Retinal pigment epithelial cell (primary cell): ENCODE measurements at regions not wholly inside any gene's neighbourhood (a gene's known extent, or its start where the extent isn't known, plus 50 kb on each side); places are given as distances from the start of the nearest gene placed in this dataset.

Source experiments
- DNase-seq: peaks from one replicate; pipeline ENCODE4 v3.0.0-alpha.2; 2010; ENCODE audit warnings: low read depth
- H3K4me3 ChIP-seq: 2 replicates; pipeline ENCODE4 v1.5.1; 2011; ENCODE audit warnings: mild to moderate bottlenecking, low read length, control low read depth, moderate library complexity
- TF ChIP-seq, protein P1 (sequence below): conservative IDR thresholded peaks from 2 replicates; pipeline ENCODE4 v1.5.1; 2011; ENCODE audit warnings: low read depth, low read length, control low read depth, inconsistent platforms

DNA sequence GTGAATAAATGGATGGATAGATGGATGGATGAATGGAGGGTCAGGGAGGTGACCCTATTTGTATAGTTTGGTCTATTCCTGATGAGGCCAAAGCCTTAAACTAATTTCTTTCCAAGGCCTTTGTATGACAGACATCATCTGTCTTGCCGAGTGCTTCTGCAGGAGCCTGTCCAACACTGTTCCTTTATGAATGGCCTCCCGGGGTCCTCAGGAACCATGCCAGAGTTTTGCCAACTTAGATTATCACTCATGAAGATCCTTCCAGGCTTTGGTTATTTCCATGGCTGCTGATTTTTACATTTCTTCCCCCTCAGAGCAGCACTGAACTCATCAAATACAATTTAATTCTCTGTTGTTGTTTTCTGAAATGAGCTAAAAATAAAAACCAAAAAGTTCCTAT lies 133.0 kb upstream of the SOX2 start:
- TF ChIP-seq, protein P1, sequence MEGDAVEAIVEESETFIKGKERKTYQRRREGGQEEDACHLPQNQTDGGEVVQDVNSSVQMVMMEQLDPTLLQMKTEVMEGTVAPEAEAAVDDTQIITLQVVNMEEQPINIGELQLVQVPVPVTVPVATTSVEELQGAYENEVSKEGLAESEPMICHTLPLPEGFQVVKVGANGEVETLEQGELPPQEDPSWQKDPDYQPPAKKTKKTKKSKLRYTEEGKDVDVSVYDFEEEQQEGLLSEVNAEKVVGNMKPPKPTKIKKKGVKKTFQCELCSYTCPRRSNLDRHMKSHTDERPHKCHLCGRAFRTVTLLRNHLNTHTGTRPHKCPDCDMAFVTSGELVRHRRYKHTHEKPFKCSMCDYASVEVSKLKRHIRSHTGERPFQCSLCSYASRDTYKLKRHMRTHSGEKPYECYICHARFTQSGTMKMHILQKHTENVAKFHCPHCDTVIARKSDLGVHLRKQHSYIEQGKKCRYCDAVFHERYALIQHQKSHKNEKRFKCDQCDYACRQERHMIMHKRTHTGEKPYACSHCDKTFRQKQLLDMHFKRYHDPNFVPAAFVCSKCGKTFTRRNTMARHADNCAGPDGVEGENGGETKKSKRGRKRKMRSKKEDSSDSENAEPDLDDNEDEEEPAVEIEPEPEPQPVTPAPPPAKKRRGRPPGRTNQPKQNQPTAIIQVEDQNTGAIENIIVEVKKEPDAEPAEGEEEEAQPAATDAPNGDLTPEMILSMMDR = no peak
- no peak for DNase-seq
- no peak overlapping the region for H3K4me3 ChIP-seq

- no peak overlapping the region for H3K4me3 ChIP-seq
- TF ChIP-seq, protein P1 = no peak
- DNase-seq = no peak
Measured at GRCh38 chr3:181572432-181572831, 139.3 kb upstream of the SOX2 start.

- TF ChIP-seq, protein P1 = no peak
- DNase-seq = no peak
- no peak overlapping the region for H3K4me3 ChIP-seq
Measured at GRCh38 chr3:181570472-181570871, 141.3 kb upstream of the SOX2 start.

GRCh38 chr3:181569356-181569940 lies 142.3 kb upstream of the SOX2 start:
- H3K4me3 ChIP-seq = no peak overlapping the region
- TF ChIP-seq, protein P1 = no peak

DNA sequence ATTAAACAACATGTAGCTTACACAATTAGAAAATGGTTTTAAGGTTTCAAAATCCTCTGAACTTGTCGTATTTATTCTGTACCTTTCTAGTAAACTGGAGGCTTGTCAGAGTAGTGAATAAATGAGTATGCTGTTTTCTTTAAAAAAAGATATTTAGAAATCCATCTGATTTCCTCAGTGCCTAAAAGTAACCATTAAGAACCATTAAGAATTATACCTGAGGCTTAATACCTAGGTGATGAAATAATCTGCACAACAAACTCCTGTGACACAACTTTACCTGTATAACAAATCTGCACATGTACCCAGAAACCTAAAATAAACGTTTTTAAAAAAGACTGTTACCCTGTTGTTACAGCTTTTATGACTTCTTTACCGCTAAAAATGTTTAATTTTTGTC lies 143.0 kb upstream of the SOX2 start:
- no peak for DNase-seq
- H3K4me3 ChIP-seq = no peak overlapping the region
- TF ChIP-seq, protein P1 = no peak

More at GRCh38 chr3:181569356-181569940, 142.3 kb upstream of the SOX2 start:
- DNase-seq = no peak

- H3K4me3 ChIP-seq = no peak overlapping the region
- peak; percentile 2 for DNase-seq
- TF ChIP-seq, protein P1 = no peak
Measured at GRCh38 chr3:181568248-181568647, 143.5 kb upstream of the SOX2 start.

GRCh38 chr3:181567311-181568075 lies 144.2 kb upstream of the SOX2 start:
- H3K4me3 ChIP-seq = no peak overlapping the region
- no peak for DNase-seq
- TF ChIP-seq, protein P1 = no peak
